Gastroesophageal sphincter (tissue), 3 donors: ENCODE measurements at regions not wholly inside any gene's neighbourhood (a gene's known extent, or its start where the extent isn't known, plus 50 kb on each side); places are given as distances from the start of the nearest gene placed in this dataset.

Source experiments
- POLR2A ChIP-seq, 2 donors: fragments of 450-650 bp; IDR thresholded peaks; one replicate each; pipeline ENCODE4 v1.6.1; 2017; ENCODE audit warnings: antibody characterized with exemption in 2 of 2, mild to moderate bottlenecking in 2 of 2, moderate library complexity in 1 of 2
- POLR2AphosphoS5 ChIP-seq: sonication (generic); formaldehyde crosslinking; IDR thresholded peaks from one replicate; pipeline ENCODE4 v1.6.1; 2017; ENCODE audit warnings: antibody characterized with exemption
- TF ChIP-seq, protein P1 (sequence below), 4 experiments: fragments of 200-600 bp in 2 of 4; fragments of 450-650 bp in 2 of 4; sonication (generic) in 1 of 4; IDR thresholded peaks; one replicate each; pipeline ENCODE4 v1.5.1; 2017 to 2019; ENCODE audit warnings: antibody characterized with exemption in 4 of 4, mild to moderate bottlenecking in 2 of 4, moderate library complexity in 2 of 4

DNA sequence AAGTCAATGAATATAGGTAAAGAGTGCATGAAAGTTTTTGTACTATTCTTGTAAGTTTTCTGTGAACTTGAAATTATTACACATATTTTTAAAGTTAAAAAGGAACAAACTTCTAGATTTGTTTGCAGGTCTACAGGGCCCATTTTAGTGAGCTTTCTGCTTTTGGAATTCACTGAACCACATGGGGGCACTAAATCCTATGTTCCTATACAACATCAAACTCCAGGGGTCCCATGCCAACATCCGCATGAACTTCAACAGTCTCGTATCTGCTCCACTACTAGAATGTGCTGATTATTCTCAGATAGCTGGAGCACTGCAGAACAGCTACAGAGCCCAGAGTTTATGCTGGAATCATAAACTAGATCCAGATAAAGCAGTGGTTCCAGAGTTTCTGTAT is 347.9 kb upstream of the SPTLC3 start:
- TF ChIP-seq, protein P1, sequence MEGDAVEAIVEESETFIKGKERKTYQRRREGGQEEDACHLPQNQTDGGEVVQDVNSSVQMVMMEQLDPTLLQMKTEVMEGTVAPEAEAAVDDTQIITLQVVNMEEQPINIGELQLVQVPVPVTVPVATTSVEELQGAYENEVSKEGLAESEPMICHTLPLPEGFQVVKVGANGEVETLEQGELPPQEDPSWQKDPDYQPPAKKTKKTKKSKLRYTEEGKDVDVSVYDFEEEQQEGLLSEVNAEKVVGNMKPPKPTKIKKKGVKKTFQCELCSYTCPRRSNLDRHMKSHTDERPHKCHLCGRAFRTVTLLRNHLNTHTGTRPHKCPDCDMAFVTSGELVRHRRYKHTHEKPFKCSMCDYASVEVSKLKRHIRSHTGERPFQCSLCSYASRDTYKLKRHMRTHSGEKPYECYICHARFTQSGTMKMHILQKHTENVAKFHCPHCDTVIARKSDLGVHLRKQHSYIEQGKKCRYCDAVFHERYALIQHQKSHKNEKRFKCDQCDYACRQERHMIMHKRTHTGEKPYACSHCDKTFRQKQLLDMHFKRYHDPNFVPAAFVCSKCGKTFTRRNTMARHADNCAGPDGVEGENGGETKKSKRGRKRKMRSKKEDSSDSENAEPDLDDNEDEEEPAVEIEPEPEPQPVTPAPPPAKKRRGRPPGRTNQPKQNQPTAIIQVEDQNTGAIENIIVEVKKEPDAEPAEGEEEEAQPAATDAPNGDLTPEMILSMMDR (IDR thresholded peaks at IDR 0.05): no peak
- TF ChIP-seq POLR2A (IDR thresholded peaks at IDR 0.05): no peak
- TF ChIP-seq POLR2AphosphoS5: no peak
